ENCODE measurements at regions not wholly inside any gene's neighbourhood (a gene's known extent, or its start where the extent isn't known, plus 50 kb on each side); places are given as distances from the start of the nearest gene placed in this dataset.
A peak's percentile ranks its signal among the peaks of the same experiment; 100 is the strongest.

DNA sequence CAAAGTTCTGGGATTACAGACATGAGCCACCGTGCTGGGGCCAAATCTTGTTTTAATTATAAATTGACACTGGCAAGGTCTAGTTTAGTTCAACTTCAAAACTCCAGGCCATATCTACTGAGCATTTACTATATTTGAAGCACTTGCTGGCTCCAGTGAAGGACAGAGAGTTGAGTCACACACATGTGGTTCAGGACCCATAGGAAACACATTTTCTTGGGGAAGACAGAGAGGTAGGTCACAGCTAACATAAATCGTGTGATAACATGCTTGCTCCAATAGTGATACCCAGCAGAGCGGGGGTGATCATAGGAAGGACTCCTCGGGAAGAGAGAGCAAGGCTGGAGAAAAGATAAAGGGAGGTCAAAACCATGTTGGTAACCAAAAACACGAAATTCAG, 170.6 kb upstream of the TSC22D1 start:
- Histone ChIP-seq H3K27me3 (ENCODE audit: control insufficient read depth in 2 of 2, insufficient read depth in 2 of 2, low read length in 2 of 2) (no peaks in the 10 kb centered on the region), H3K4me2 (ENCODE audit: insufficient read depth, low read length) (no peak overlapping the region), H3K9me3 (replicated peaks; ENCODE audit: control insufficient read depth, insufficient read depth, low read length) (no peaks in the 10 kb centered on the region), H2AFZ (ENCODE audit: low read depth, low read length) (no peak overlapping the region), H3K4me3 (replicated peaks in 1 of 3; ENCODE audit: insufficient read depth in 1 of 3, low read depth in 1 of 3, low read length in 3 of 3) (no peak overlapping the region), H3K9ac (replicated peaks; ENCODE audit: extremely low read depth, insufficient read depth, low read length) (no peak overlapping the region), H3K27ac (ENCODE audit: insufficient read depth, low read depth, low read length) (no peak overlapping the region), H3K79me2 (ENCODE audit: control insufficient read depth, insufficient read depth, low read length) (no peaks in the 10 kb centered on the region), H3K4me1 (ENCODE audit: control insufficient read depth, extremely low read depth, insufficient read depth, low read length) (no peaks in the 10 kb centered on the region), H3K9me1 (replicated peaks; ENCODE audit: control insufficient read depth, extremely low read depth, insufficient read depth, low read length) (no peaks in the 10 kb centered on the region), H4K20me1 (replicated peaks; ENCODE audit: control insufficient read depth, extremely low read depth, insufficient read depth, low read length) (no peaks in the 10 kb centered on the region), H3K36me3 (ENCODE audit: control insufficient read depth in 2 of 2, extremely low read depth in 1 of 2, insufficient read depth in 2 of 2, low read length in 2 of 2) (no peaks in the 10 kb centered on the region)
- no peak for TF ChIP-seq MYC (IDR thresholded peaks at IDR 0.05; ENCODE audit: low read depth, low read length)
- no peak for TF ChIP-seq JUN (IDR thresholded peaks at IDR 0.05; ENCODE audit: borderline replicate concordance, insufficient read depth, insufficient read length, low read depth)
- no peak for TF ChIP-seq EZH2 (IDR thresholded peaks at IDR 0.05; ENCODE audit: borderline replicate concordance, low read depth, low read length, severe bottlenecking)
- no peak for TF ChIP-seq POLR2A (IDR thresholded peaks at IDR 0.05; ENCODE audit: low read depth, low read length)
- TF ChIP-seq POLR2AphosphoS5 (IDR thresholded peaks at IDR 0.05; ENCODE audit: insufficient read depth, low read depth, low read length) = no peak
- no peak for TF ChIP-seq FOS (IDR thresholded peaks at IDR 0.05; ENCODE audit: borderline replicate concordance, insufficient read depth, low read length)
- TF ChIP-seq, protein P1, sequence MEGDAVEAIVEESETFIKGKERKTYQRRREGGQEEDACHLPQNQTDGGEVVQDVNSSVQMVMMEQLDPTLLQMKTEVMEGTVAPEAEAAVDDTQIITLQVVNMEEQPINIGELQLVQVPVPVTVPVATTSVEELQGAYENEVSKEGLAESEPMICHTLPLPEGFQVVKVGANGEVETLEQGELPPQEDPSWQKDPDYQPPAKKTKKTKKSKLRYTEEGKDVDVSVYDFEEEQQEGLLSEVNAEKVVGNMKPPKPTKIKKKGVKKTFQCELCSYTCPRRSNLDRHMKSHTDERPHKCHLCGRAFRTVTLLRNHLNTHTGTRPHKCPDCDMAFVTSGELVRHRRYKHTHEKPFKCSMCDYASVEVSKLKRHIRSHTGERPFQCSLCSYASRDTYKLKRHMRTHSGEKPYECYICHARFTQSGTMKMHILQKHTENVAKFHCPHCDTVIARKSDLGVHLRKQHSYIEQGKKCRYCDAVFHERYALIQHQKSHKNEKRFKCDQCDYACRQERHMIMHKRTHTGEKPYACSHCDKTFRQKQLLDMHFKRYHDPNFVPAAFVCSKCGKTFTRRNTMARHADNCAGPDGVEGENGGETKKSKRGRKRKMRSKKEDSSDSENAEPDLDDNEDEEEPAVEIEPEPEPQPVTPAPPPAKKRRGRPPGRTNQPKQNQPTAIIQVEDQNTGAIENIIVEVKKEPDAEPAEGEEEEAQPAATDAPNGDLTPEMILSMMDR (IDR thresholded peaks at IDR 0.05; ENCODE audit: extremely low read depth in 1 of 2, insufficient read depth in 1 of 2, low read depth in 1 of 2, low read length in 2 of 2) = no peak
- TF ChIP-seq, protein P2, sequence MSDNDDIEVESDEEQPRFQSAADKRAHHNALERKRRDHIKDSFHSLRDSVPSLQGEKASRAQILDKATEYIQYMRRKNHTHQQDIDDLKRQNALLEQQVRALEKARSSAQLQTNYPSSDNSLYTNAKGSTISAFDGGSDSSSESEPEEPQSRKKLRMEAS (IDR thresholded peaks at IDR 0.05; ENCODE audit: insufficient read depth, insufficient read length) = no peak
- intact Hi-C loops (cut with micrococcal nuclease) (no loop called here), dilution Hi-C loops (cut with MboI; ENCODE audit: extremely low pct_ligation_motif_present, low sequenced_read_pairs) (no loop called here)
- POLR2A ChIA-PET = no interaction called here
- FAIRE-seq (peak; percentile 44), DNase-seq (ENCODE audit: low read depth, low spot score) (no peak)
- CTCF ChIA-PET = interaction anchor here (0.6 kb wide), 1 partner anchor 9 kb away, joined by 3 read pairs; no protein-coding TSS in a partner anchor
- BruUV-seq (replicated peaks) = no TSS peak
